DND-41 (cell line): ENCODE measurements at regions not wholly inside any gene's neighbourhood (a gene's known extent, or its start where the extent isn't known, plus 50 kb on each side); places are given as distances from the start of the nearest gene placed in this dataset.

Experiments
- CTCF ChIP-seq: IDR thresholded peaks from 2 replicates; pipeline ENCODE4 v1.5.1; 2012; ENCODE audit warnings: borderline replicate concordance, low read length, moderate library complexity, mild to moderate bottlenecking; ENCODE audit not compliant: poor library complexity, severe bottlenecking; ENCODE audit errors: extremely low read depth
- EZH2 ChIP-seq: IDR thresholded peaks from 3 replicates; pipeline ENCODE4 v1.6.1; 2012; ENCODE audit warnings: borderline replicate concordance, low read depth, mild to moderate bottlenecking, moderate library complexity, low read length, inconsistent platforms; ENCODE audit not compliant: severe bottlenecking

- no peak for TF ChIP-seq CTCF
- TF ChIP-seq EZH2 = no peak
Observed at GRCh38 chr15:58355382-58355971, 76.3 kb upstream of the LIPC start.
